Endothelial cell (in vitro differentiated cells): ENCODE measurements at regions not wholly inside any gene's neighbourhood (a gene's known extent, or its start where the extent isn't known, plus 50 kb on each side); places are given as distances from the start of the nearest gene placed in this dataset.

Source experiments
- DNase-seq: peaks from one replicate; pipeline ENCODE4 v3.0.0; 2021; ENCODE audit warnings: low spot score
- H3K27ac Mint-ChIP-seq: one replicate; pipeline ENCODE4 v1.8.0; 2021; ENCODE audit warnings: mixed read lengths, inconsistent platforms; ENCODE audit not compliant: unreplicated experiment
- H3K27me3 Mint-ChIP-seq: one replicate; pipeline ENCODE4 v1.8.0; 2021; ENCODE audit warnings: mild to moderate bottlenecking, moderate library complexity, mixed read lengths, inconsistent platforms; ENCODE audit not compliant: unreplicated experiment
- H3K36me3 Mint-ChIP-seq: one replicate; pipeline ENCODE4 v1.8.0; 2021; ENCODE audit warnings: mild to moderate bottlenecking, low read depth, mixed read lengths, inconsistent platforms; ENCODE audit not compliant: unreplicated experiment
- H3K4me1 Mint-ChIP-seq: one replicate; pipeline ENCODE4 v1.8.0; 2021; ENCODE audit warnings: mild to moderate bottlenecking, mixed read lengths, inconsistent platforms; ENCODE audit not compliant: unreplicated experiment
- H3K4me3 Mint-ChIP-seq: one replicate; pipeline ENCODE4 v1.8.0; 2021; ENCODE audit warnings: mild to moderate bottlenecking, mixed read lengths, inconsistent platforms; ENCODE audit not compliant: unreplicated experiment
- H3K9me3 Mint-ChIP-seq: one replicate; pipeline ENCODE4 v1.8.0; 2021; ENCODE audit warnings: mixed read lengths, inconsistent platforms; ENCODE audit not compliant: unreplicated experiment
- TF ChIP-seq, protein P1 (sequence below): fragments of 200-600 bp; sonication (generic); IDR thresholded peaks from one replicate; pipeline ENCODE4 v1.5.0; 2021; ENCODE audit warnings: antibody characterized with exemption; ENCODE audit not compliant: unreplicated experiment

GRCh38 chr6:16818992-16819626, 57.8 kb upstream of the ATXN1 start:
- Mint-ChIP-seq H3K9me3 (no peaks in the 10 kb centered on the region), H3K27me3 (no peaks in the 10 kb centered on the region), H3K27ac (no peak overlapping the region), H3K36me3 (peaks cover 2% of the 10 kb centered on the region), H3K4me3 (no peak overlapping the region), H3K4me1 (no peaks in the 10 kb centered on the region)
- TF ChIP-seq, protein P1, sequence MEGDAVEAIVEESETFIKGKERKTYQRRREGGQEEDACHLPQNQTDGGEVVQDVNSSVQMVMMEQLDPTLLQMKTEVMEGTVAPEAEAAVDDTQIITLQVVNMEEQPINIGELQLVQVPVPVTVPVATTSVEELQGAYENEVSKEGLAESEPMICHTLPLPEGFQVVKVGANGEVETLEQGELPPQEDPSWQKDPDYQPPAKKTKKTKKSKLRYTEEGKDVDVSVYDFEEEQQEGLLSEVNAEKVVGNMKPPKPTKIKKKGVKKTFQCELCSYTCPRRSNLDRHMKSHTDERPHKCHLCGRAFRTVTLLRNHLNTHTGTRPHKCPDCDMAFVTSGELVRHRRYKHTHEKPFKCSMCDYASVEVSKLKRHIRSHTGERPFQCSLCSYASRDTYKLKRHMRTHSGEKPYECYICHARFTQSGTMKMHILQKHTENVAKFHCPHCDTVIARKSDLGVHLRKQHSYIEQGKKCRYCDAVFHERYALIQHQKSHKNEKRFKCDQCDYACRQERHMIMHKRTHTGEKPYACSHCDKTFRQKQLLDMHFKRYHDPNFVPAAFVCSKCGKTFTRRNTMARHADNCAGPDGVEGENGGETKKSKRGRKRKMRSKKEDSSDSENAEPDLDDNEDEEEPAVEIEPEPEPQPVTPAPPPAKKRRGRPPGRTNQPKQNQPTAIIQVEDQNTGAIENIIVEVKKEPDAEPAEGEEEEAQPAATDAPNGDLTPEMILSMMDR = no peak
- no peak for DNase-seq

DNA sequence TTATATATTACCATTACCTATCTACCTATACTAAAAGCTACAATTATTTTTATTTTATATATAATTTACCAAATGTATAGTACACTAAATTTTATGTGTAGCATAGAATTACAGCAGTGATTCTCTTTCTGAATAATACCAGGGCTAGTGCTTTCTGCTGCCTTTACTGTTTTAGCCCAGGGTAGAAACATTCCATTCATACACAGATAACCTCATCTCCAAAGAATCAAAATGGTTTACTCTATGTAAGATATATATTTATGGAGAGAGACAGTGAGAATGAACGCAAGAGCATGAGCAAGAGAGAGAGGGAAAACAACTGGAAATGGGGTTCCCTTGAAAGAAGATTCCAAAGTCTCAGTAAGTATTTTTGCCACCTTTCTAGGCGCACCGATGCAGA, 56.3 kb upstream of the ATXN1 start:
- H3K4me3 Mint-ChIP-seq = no peak overlapping the region
- DNase-seq = no peak
- H3K36me3 Mint-ChIP-seq = peaks cover 13% of the 10 kb centered on the region
- TF ChIP-seq, protein P1 = no peak
- H3K27ac Mint-ChIP-seq = no peak overlapping the region
- peaks cover 9% of the 10 kb centered on the region for H3K9me3 Mint-ChIP-seq
- H3K27me3 Mint-ChIP-seq = no peaks in the 10 kb centered on the region
- no peaks in the 10 kb centered on the region for H3K4me1 Mint-ChIP-seq

DNA sequence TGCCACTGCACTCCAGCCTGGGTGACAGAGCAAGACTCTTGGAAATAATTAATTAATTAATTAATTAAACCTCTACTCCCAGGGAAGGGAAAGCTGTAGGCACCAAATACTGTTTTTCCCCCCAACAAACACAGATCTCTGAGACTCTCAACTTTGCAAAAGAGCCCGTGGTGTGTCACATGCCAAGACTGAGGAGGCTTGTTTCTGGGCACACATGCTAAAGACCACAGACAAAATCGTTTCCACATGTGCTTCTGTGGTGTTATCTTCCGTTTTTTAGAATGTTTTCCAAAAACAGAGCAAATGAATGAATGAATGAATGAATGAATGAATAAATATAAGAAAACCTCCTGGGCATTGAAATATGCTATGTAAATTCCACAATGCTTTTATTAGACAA, 55.6 kb upstream of the ATXN1 start:
- peaks cover 14% of the 10 kb centered on the region for H3K9me3 Mint-ChIP-seq
- TF ChIP-seq, protein P1 = no peak
- H3K4me1 Mint-ChIP-seq = no peaks in the 10 kb centered on the region
- DNase-seq = no peak
- no peak overlapping the region for H3K27ac Mint-ChIP-seq
- H3K27me3 Mint-ChIP-seq = no peaks in the 10 kb centered on the region
- H3K4me3 Mint-ChIP-seq = no peak overlapping the region
- peaks cover 20% of the 10 kb centered on the region for H3K36me3 Mint-ChIP-seq

DNA sequence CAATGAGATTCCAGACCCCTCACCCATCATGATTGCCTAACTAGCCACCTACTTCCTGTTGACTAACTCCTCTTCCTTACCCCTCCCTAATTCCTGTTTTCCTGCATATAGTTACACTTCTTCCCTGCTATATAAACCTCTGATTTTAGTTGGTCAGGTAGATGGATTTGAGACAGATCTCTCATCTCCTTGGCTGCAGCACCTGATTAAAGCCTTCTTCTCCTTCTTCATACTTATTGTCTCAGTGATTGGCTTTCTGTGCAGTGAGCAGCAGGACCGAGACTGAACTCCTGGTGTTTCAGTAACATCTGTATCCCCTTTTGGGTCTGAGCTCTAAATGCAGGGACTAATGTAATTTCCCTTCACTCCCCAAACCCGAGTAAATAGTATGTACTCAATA, 51.7 kb upstream of the ATXN1 start:
- H3K27me3 Mint-ChIP-seq = no peaks in the 10 kb centered on the region
- no peak overlapping the region for H3K27ac Mint-ChIP-seq
- no peak overlapping the region for H3K4me3 Mint-ChIP-seq
- DNase-seq = no peak
- TF ChIP-seq, protein P1 = no peak
- H3K4me1 Mint-ChIP-seq = no peaks in the 10 kb centered on the region
- peaks cover 15% of the 10 kb centered on the region for H3K9me3 Mint-ChIP-seq
- peaks cover 21% of the 10 kb centered on the region for H3K36me3 Mint-ChIP-seq

GRCh38 chr6:16811277-16811979, 50.2 kb upstream of the ATXN1 start:
- TF ChIP-seq, protein P1 = no peak
- H3K9me3 Mint-ChIP-seq = peaks cover 15% of the 10 kb centered on the region
- no peaks in the 10 kb centered on the region for H3K4me1 Mint-ChIP-seq
- no peak for DNase-seq
- H3K27me3 Mint-ChIP-seq = no peaks in the 10 kb centered on the region
- H3K27ac Mint-ChIP-seq = no peak overlapping the region
- H3K36me3 Mint-ChIP-seq = peaks cover 21% of the 10 kb centered on the region
- H3K4me3 Mint-ChIP-seq = no peak overlapping the region
